HEK293 (cell line): ENCODE measurements at regions not wholly inside any gene's neighbourhood (a gene's known extent, or its start where the extent isn't known, plus 50 kb on each side); places are given as distances from the start of the nearest gene placed in this dataset.

ENCODE experiments used
- CTCF ChIA-PET: fragments of 350-600 bp; formaldehyde crosslinking; extraction: SDS; loops from one replicate; lab custom pipeline; 2021; ENCODE audit warnings: antibody characterized with exemption; lab: Yijun Ruan, JAX
- POLR2A ChIA-PET: fragments of 300-600 bp; formaldehyde crosslinking; extraction: SDS; loops from one replicate; lab custom pipeline; 2020; ENCODE audit warnings: antibody characterized with exemption, inconsistent platforms; lab: Yijun Ruan, JAX
- H3K27ac ChIP-seq: fragments of 200-500 bp; sonication (Bioruptor generic); 2 replicates; pipeline ENCODE4 v1.5.1; 2014; ENCODE audit warnings: low read depth, low read length, control low read depth, inconsistent platforms; ENCODE audit errors: extremely low read depth
- H3K36me3 ChIP-seq, 2 experiments: fragments of 200-500 bp in 1 of 2; sonication (Bioruptor generic) in 1 of 2; 1 replicate in 1 of 2; 2 replicates in 1 of 2; pipeline ENCODE4 v1.5.1; 2014 to 2017; ENCODE audit warnings: inconsistent platforms in 2 of 2, low read length in 2 of 2; ENCODE audit not compliant: control insufficient read depth in 2 of 2, insufficient read depth in 1 of 2
- H3K4me1 ChIP-seq: fragments of 200-500 bp; sonication (Bioruptor generic); 2 replicates; pipeline ENCODE4 v1.5.1; 2014; ENCODE audit warnings: mild to moderate bottlenecking, low read length, inconsistent platforms; ENCODE audit not compliant: control insufficient read depth, insufficient read depth
- H3K4me3 ChIP-seq: 2 replicates; pipeline ENCODE4 v1.5.1; 2011; ENCODE audit warnings: low read depth, mild to moderate bottlenecking, control low read depth, low read length, moderate library complexity
- H3K9me3 ChIP-seq: fragments of 200-500 bp; sonication (Bioruptor generic); 2 replicates; pipeline ENCODE4 v1.5.1; 2014; ENCODE audit warnings: low read depth, low read length, inconsistent platforms; ENCODE audit not compliant: control insufficient read depth, insufficient read depth
- BCL6B ChIP-seq: fragments of 450-650 bp; formaldehyde crosslinking; IDR thresholded peaks from 2 replicates; pipeline ENCODE4 v1.5.1; 2017; ENCODE audit warnings: missing biosample characterization, missing genetic modification characterization
- KLF10 ChIP-seq: fragments of 450-650 bp; IDR thresholded peaks from 2 replicates; pipeline ENCODE4 v1.5.1; 2018; ENCODE audit warnings: missing biosample characterization, mild to moderate bottlenecking, missing genetic modification characterization
- KLF9 ChIP-seq: fragments of 450-650 bp; formaldehyde crosslinking; IDR thresholded peaks from 2 replicates; pipeline ENCODE4 v1.5.1; 2016; ENCODE audit warnings: missing biosample characterization, missing genetic modification characterization, low read depth
- MZF1 ChIP-seq: fragments of 450-650 bp; formaldehyde crosslinking; IDR thresholded peaks from 2 replicates; pipeline ENCODE4 v1.5.1; 2017; ENCODE audit warnings: missing biosample characterization, missing genetic modification characterization, borderline replicate concordance
- PATZ1 ChIP-seq: fragments of 450-650 bp; formaldehyde crosslinking; IDR thresholded peaks from 2 replicates; pipeline ENCODE4 v1.5.1; 2016; ENCODE audit warnings: missing biosample characterization, missing genetic modification characterization
- SP7 ChIP-seq: fragments of 450-650 bp; formaldehyde crosslinking; IDR thresholded peaks from 2 replicates; pipeline ENCODE4 v1.5.1; 2016; ENCODE audit warnings: missing biosample characterization, missing genetic modification characterization
- ZEB2 ChIP-seq: fragments of 450-650 bp; formaldehyde crosslinking; IDR thresholded peaks from 2 replicates; pipeline ENCODE4 v1.5.1; 2016; ENCODE audit warnings: missing biosample characterization, missing genetic modification characterization
- ZFHX2 ChIP-seq: fragments of 450-650 bp; formaldehyde crosslinking; conservative IDR thresholded peaks from 2 replicates; pipeline ENCODE4 v1.5.1; 2016; ENCODE audit warnings: missing biosample characterization, missing genetic modification characterization
- ZNF112 ChIP-seq: fragments of 450-650 bp; formaldehyde crosslinking; IDR thresholded peaks from 2 replicates; pipeline ENCODE4 v1.5.0; 2017; ENCODE audit warnings: missing biosample characterization, missing genetic modification characterization
- ZNF132 ChIP-seq: fragments of 450-650 bp; formaldehyde crosslinking; IDR thresholded peaks from 2 replicates; pipeline ENCODE4 v1.5.1; 2017; ENCODE audit warnings: missing biosample characterization, missing genetic modification characterization, borderline replicate concordance
- ZNF138 ChIP-seq: fragments of 450-650 bp; formaldehyde crosslinking; IDR thresholded peaks from 2 replicates; pipeline ENCODE4 v1.5.1; 2016; ENCODE audit warnings: missing biosample characterization, missing genetic modification characterization, borderline replicate concordance
- ZNF175 ChIP-seq: fragments of 450-650 bp; formaldehyde crosslinking; IDR thresholded peaks from 2 replicates; pipeline ENCODE4 v1.5.1; 2016; ENCODE audit warnings: missing biosample characterization, missing genetic modification characterization
- ZNF18 ChIP-seq: fragments of 450-650 bp; formaldehyde crosslinking; IDR thresholded peaks from 2 replicates; pipeline ENCODE4 v1.5.1; 2016; ENCODE audit warnings: missing biosample characterization, missing genetic modification characterization
- ZNF2 ChIP-seq: fragments of 450-650 bp; formaldehyde crosslinking; IDR thresholded peaks from 2 replicates; pipeline ENCODE4 v1.5.1; 2016; ENCODE audit warnings: missing biosample characterization, missing genetic modification characterization
- ZNF266 ChIP-seq: fragments of 450-650 bp; formaldehyde crosslinking; IDR thresholded peaks from 2 replicates; pipeline ENCODE4 v1.5.1; 2016; ENCODE audit warnings: missing biosample characterization, missing genetic modification characterization, low read depth
- ZNF302 ChIP-seq: fragments of 450-650 bp; formaldehyde crosslinking; IDR thresholded peaks from 2 replicates; pipeline ENCODE4 v1.5.1; 2016; ENCODE audit warnings: missing biosample characterization, missing genetic modification characterization, low read depth
- ZNF394 ChIP-seq: fragments of 450-650 bp; formaldehyde crosslinking; IDR thresholded peaks from 2 replicates; pipeline ENCODE4 v1.5.1; 2016; ENCODE audit warnings: missing biosample characterization, missing genetic modification characterization, mild to moderate bottlenecking, moderate library complexity, borderline replicate concordance
- ZNF398 ChIP-seq: fragments of 450-650 bp; formaldehyde crosslinking; IDR thresholded peaks from 2 replicates; pipeline ENCODE4 v1.5.1; 2017; ENCODE audit warnings: missing biosample characterization, missing genetic modification characterization
- ZNF560 ChIP-seq: fragments of 450-650 bp; formaldehyde crosslinking; IDR thresholded peaks from 2 replicates; pipeline ENCODE4 v1.5.1; 2017; ENCODE audit warnings: missing biosample characterization, missing genetic modification characterization, borderline replicate concordance
- ZNF629 ChIP-seq: fragments of 450-650 bp; formaldehyde crosslinking; IDR thresholded peaks from 2 replicates; pipeline ENCODE4 v1.5.1; 2017; ENCODE audit warnings: missing biosample characterization, missing genetic modification characterization
- ZNF658 ChIP-seq: fragments of 450-650 bp; formaldehyde crosslinking; IDR thresholded peaks from 2 replicates; pipeline ENCODE4; 2016; ENCODE audit warnings: missing biosample characterization, missing genetic modification characterization
- TF ChIP-seq, protein P1 (sequence below): IDR thresholded peaks from 2 replicates; pipeline ENCODE4 v1.6.1; 2011; ENCODE audit warnings: mild to moderate bottlenecking, low read depth, low read length, borderline replicate concordance
- TF ChIP-seq, protein P2 (sequence below): fragments of 450-650 bp; formaldehyde crosslinking; IDR thresholded peaks from 2 replicates; pipeline ENCODE4 v1.5.1; 2017; ENCODE audit warnings: missing biosample characterization, missing genetic modification characterization
- TF ChIP-seq, protein P3 (sequence below): fragments of 450-650 bp; formaldehyde crosslinking; IDR thresholded peaks from 2 replicates; pipeline ENCODE4 v1.5.1; 2016; ENCODE audit warnings: missing biosample characterization, missing genetic modification characterization

- Histone ChIP-seq H3K4me1 (no peaks in the 10 kb centered on the region), H3K9me3 (no peaks in the 10 kb centered on the region), H3K36me3 (no peaks in the 10 kb centered on the region), H3K4me3 (no peak overlapping the region), H3K27ac (no peak overlapping the region)
- CTCF ChIA-PET = no interaction called here
- TF ChIP-seq ZNF2 (tag by site-specific recombination) (no peak), ZNF175 (tag by site-specific recombination) (no peak), ZNF132 (no peak), ZNF394 (tag by site-specific recombination) (no peak), ZNF302 (no peak)
- TF ChIP-seq, protein P1, sequence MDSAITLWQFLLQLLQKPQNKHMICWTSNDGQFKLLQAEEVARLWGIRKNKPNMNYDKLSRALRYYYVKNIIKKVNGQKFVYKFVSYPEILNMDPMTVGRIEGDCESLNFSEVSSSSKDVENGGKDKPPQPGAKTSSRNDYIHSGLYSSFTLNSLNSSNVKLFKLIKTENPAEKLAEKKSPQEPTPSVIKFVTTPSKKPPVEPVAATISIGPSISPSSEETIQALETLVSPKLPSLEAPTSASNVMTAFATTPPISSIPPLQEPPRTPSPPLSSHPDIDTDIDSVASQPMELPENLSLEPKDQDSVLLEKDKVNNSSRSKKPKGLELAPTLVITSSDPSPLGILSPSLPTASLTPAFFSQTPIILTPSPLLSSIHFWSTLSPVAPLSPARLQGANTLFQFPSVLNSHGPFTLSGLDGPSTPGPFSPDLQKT = no peak
- TF ChIP-seq, protein P2, sequence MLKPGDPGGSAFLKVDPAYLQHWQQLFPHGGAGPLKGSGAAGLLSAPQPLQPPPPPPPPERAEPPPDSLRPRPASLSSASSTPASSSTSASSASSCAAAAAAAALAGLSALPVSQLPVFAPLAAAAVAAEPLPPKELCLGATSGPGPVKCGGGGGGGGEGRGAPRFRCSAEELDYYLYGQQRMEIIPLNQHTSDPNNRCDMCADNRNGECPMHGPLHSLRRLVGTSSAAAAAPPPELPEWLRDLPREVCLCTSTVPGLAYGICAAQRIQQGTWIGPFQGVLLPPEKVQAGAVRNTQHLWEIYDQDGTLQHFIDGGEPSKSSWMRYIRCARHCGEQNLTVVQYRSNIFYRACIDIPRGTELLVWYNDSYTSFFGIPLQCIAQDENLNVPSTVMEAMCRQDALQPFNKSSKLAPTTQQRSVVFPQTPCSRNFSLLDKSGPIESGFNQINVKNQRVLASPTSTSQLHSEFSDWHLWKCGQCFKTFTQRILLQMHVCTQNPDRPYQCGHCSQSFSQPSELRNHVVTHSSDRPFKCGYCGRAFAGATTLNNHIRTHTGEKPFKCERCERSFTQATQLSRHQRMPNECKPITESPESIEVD = no peak
- POLR2A ChIA-PET = no interaction called here
These were observed 160.0 kb downstream of the TPH2 start for GRCh38 chr12:72098622-72099021.

GRCh38 chr12:72100854-72101253 is 162.2 kb downstream of the TPH2 start:
- CTCF ChIA-PET = no interaction called here
- H3K36me3 ChIP-seq = no peaks in the 10 kb centered on the region
- H3K27ac ChIP-seq = no peak overlapping the region
- POLR2A ChIA-PET = no interaction called here
- no peak overlapping the region for H3K4me3 ChIP-seq
- H3K4me1 ChIP-seq = no peaks in the 10 kb centered on the region
- H3K9me3 ChIP-seq = no peaks in the 10 kb centered on the region
- TF ChIP-seq MZF1 (tag by site-specific recombination) (no peak), ZFHX2 (tag by site-specific recombination) (no peak), ZNF658 (no peak), SP7 (tag by site-specific recombination) (no peak), BCL6B (tag by site-specific recombination) (no peak), ZNF398 (no peak), ZNF629 (tag by site-specific recombination) (no peak), ZNF560 (tag by site-specific recombination) (no peak), ZNF18 (tag by site-specific recombination) (no peak), ZNF138 (tag by site-specific recombination) (no peak), PATZ1 (no peak), ZNF266 (tag by site-specific recombination) (no peak), ZNF112 (tag by site-specific recombination) (no peak), ZNF175 (tag by site-specific recombination) (no peak), ZEB2 (no peak), KLF10 (no peak), KLF9 (tag by site-specific recombination) (no peak)
- TF ChIP-seq, protein P3, sequence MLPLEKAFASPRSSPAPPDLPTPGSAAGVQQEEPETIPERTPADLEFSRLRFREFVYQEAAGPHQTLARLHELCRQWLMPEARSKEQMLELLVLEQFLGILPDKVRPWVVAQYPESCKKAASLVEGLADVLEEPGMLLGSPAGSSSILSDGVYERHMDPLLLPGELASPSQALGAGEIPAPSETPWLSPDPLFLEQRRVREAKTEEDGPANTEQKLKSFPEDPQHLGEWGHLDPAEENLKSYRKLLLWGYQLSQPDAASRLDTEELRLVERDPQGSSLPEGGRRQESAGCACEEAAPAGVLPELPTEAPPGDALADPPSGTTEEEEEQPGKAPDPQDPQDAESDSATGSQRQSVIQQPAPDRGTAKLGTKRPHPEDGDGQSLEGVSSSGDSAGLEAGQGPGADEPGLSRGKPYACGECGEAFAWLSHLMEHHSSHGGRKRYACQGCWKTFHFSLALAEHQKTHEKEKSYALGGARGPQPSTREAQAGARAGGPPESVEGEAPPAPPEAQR (tag by site-specific recombination) = no peak
